Tibial nerve (tissue), 4 donors: ENCODE measurements at regions not wholly inside any gene's neighbourhood (a gene's known extent, or its start where the extent isn't known, plus 50 kb on each side); places are given as distances from the start of the nearest gene placed in this dataset.

Source experiments
- CTCF ChIP-seq, 5 experiments: fragments of 200-600 bp in 3 of 5; fragments of 450-650 bp in 2 of 5; sonication (generic) in 3 of 5; IDR thresholded peaks; one replicate each; pipeline ENCODE4 v1.5.1; 2016 to 2019; ENCODE audit warnings: antibody characterized with exemption in 5 of 5, mild to moderate bottlenecking in 3 of 5, moderate library complexity in 2 of 5
- EP300 ChIP-seq, 2 donors: sonication (generic); formaldehyde crosslinking; IDR thresholded peaks; one replicate each; pipeline ENCODE4 v1.6.1; 2017; ENCODE audit warnings: antibody characterized with exemption in 2 of 2, mild to moderate bottlenecking in 1 of 2

- TF ChIP-seq EP300 (IDR thresholded peaks at IDR 0.05), result no peak
- TF ChIP-seq CTCF (IDR thresholded peaks at IDR 0.05), result no peak
Measured at GRCh38 chr15:38164061-38164460, 88.6 kb upstream of the SPRED1 start.
